ENCODE measurements at regions not wholly inside any gene's neighbourhood (a gene's known extent, or its start where the extent isn't known, plus 50 kb on each side); places are given as distances from the start of the nearest gene placed in this dataset.

- TF ChIP-seq CEBPB (IDR thresholded peaks at IDR 0.05; ENCODE audit: low read depth, low read length) (no peak), BHLHE40 (IDR thresholded peaks at IDR 0.05; ENCODE audit: low read depth, low read length) (no peak), USF2 (IDR thresholded peaks at IDR 0.05; ENCODE audit: low read depth, low read length) (no peak)
Measured at GRCh38 chr20:60937585-60937984, 314.5 kb upstream of the CDH4 start.
